HG03575 (cell line): ENCODE measurements at regions not wholly inside any gene's neighbourhood (a gene's known extent, or its start where the extent isn't known, plus 50 kb on each side); places are given as distances from the start of the nearest gene placed in this dataset.

Experiments used
- ATAC-seq: cut with Tn5 transposase; IDR thresholded peaks from one replicate; pipeline ENCODE4 v1.9.1; 2021; ENCODE audit not compliant: unreplicated experiment, insufficient number of reproducible peaks, low FRiP score; ENCODE audit errors: extremely low read depth

- no peak for ATAC-seq
Measured at GRCh38 chr11:19338375-19338774, 97.6 kb upstream of the E2F8 start.

GRCh38 chr11:19337779-19338178, 97.0 kb upstream of the E2F8 start:
- no peak for ATAC-seq

GRCh38 chr11:19336331-19336730, 95.6 kb upstream of the E2F8 start:
- ATAC-seq, result no peak

- peak; percentile 85 for ATAC-seq
Measured at GRCh38 chr11:19332476-19332875, 91.7 kb upstream of the E2F8 start.

- ATAC-seq, result no peak
Measured at GRCh38 chr11:19330416-19330815, 89.7 kb upstream of the E2F8 start.

GRCh38 chr11:19329970-19330369, 89.2 kb upstream of the E2F8 start:
- ATAC-seq, result no peak

- no peak for ATAC-seq
Measured at GRCh38 chr11:19328586-19329311, 88.0 kb upstream of the E2F8 start.

- ATAC-seq, result no peak
Measured at GRCh38 chr11:19327280-19327679, 86.5 kb upstream of the E2F8 start.

GRCh38 chr11:19326499-19326898, 85.8 kb upstream of the E2F8 start:
- no peak for ATAC-seq

GRCh38 chr11:19323502-19323901, 82.8 kb upstream of the E2F8 start:
- no peak for ATAC-seq

GRCh38 chr11:19321351-19321750, 80.6 kb upstream of the E2F8 start:
- no peak for ATAC-seq

- no peak for ATAC-seq
Measured at GRCh38 chr11:19320827-19321226, 80.1 kb upstream of the E2F8 start.

- ATAC-seq, result no peak
Measured at GRCh38 chr11:19316434-19316833, 75.7 kb upstream of the E2F8 start.

GRCh38 chr11:19315511-19315910, 74.8 kb upstream of the E2F8 start:
- no peak for ATAC-seq

- no peak for ATAC-seq
Measured at GRCh38 chr11:19313140-19313539, 72.4 kb upstream of the E2F8 start.

- no peak for ATAC-seq
Measured at GRCh38 chr11:19311308-19312030, 70.7 kb upstream of the E2F8 start.

GRCh38 chr11:19307498-19307897, 66.8 kb upstream of the E2F8 start:
- ATAC-seq, result no peak

- no peak for ATAC-seq
Measured at GRCh38 chr11:19306179-19306944, 65.6 kb upstream of the E2F8 start.

- ATAC-seq, result no peak
Measured at GRCh38 chr11:19301361-19301760, 60.6 kb upstream of the E2F8 start.

GRCh38 chr11:19294444-19294843, 53.7 kb upstream of the E2F8 start:
- no peak for ATAC-seq
